MCF 10A (cell line): ENCODE measurements at regions not wholly inside any gene's neighbourhood (a gene's known extent, or its start where the extent isn't known, plus 50 kb on each side); places are given as distances from the start of the nearest gene placed in this dataset.

Experiments used
- BruUV-seq: library from RNA; stranded (reverse); fragments of 400-500 nt; replicated peaks from 2 replicates; lab custom pipeline; 2021; lab: Mats Ljungman, UMichigan
- CTCF ChIA-PET: fragments of 300-600 bp; sonication (Branson Sonifier 250); formaldehyde crosslinking; extraction: SDS; loops from one replicate; lab custom pipeline; 2021; ENCODE audit warnings: antibody characterized with exemption, inconsistent platforms; lab: Yijun Ruan, JAX
- POLR2A ChIA-PET: fragments of 300-600, 350-650 bp; sonication (Branson Sonifier 250); formaldehyde crosslinking; extraction: SDS; loops from one replicate; lab custom pipeline; 2020; ENCODE audit warnings: antibody characterized with exemption, inconsistent platforms; lab: Yijun Ruan, JAX
- DNase-seq: peaks from one replicate; pipeline ENCODE4 v3.0.0-alpha.2; 2018; ENCODE audit not compliant: unreplicated experiment
- H3K27ac Mint-ChIP-seq: one replicate; pipeline ENCODE4 v1.8.0; 2022; ENCODE audit warnings: mild to moderate bottlenecking, low read depth, mixed read lengths; ENCODE audit not compliant: unreplicated experiment
- H3K27me3 Mint-ChIP-seq: one replicate; pipeline ENCODE4 v1.8.0; 2022; ENCODE audit warnings: mixed read lengths; ENCODE audit not compliant: insufficient read depth, unreplicated experiment
- H3K36me3 Mint-ChIP-seq: one replicate; pipeline ENCODE4 v1.8.0; 2022; ENCODE audit warnings: mild to moderate bottlenecking, moderate library complexity, mixed read lengths; ENCODE audit not compliant: insufficient read depth, unreplicated experiment
- H3K4me1 Mint-ChIP-seq: one replicate; pipeline ENCODE4 v1.8.0; 2022; ENCODE audit warnings: mixed read lengths; ENCODE audit not compliant: insufficient read depth, unreplicated experiment
- H3K4me3 Mint-ChIP-seq: one replicate; pipeline ENCODE4 v1.8.0; 2022; ENCODE audit warnings: mild to moderate bottlenecking, moderate library complexity, mixed read lengths; ENCODE audit not compliant: unreplicated experiment
- H3K9me3 Mint-ChIP-seq: one replicate; pipeline ENCODE4 v1.8.0; 2022; ENCODE audit warnings: mixed read lengths; ENCODE audit not compliant: unreplicated experiment
- intact Hi-C: fragments of 100-400 bp; cut with micrococcal nuclease; formaldehyde crosslinking; loops from 2 replicates; pipeline ENCODE4 v1.14.1; 2022
- TF ChIP-seq, protein P1 (sequence below): fragments of 200-600 bp; IDR thresholded peaks from one replicate; pipeline ENCODE4 v1.8.0; 2022; ENCODE audit warnings: antibody characterized with exemption, mild to moderate bottlenecking; ENCODE audit not compliant: unreplicated experiment

DNA sequence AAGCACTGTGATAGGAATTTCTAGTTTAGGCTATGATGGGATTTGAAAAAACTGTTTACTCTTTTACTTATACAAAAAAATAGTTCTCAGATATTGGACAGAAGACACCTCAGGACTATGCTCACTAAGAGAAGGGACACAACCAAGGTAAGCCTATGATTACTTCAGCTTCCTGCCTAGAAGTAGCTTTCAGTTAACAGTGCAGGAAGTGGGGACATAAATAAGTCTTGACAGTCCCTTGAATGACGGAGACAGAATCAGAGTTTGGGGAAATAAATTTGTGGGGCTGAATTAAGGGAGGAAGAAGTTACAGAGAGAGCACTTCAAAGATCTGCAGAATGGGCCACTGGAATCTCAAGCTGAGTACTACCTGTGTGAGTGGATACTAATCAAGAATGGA lies 53.8 kb upstream of the OLFM3 start:
- H3K4me1 Mint-ChIP-seq = no peaks in the 10 kb centered on the region
- POLR2A ChIA-PET = no interaction called here
- intact Hi-C loops = no loop called here
- H3K9me3 Mint-ChIP-seq = no peaks in the 10 kb centered on the region
- no peak overlapping the region for H3K4me3 Mint-ChIP-seq
- BruUV-seq = no TSS peak
- TF ChIP-seq, protein P1, sequence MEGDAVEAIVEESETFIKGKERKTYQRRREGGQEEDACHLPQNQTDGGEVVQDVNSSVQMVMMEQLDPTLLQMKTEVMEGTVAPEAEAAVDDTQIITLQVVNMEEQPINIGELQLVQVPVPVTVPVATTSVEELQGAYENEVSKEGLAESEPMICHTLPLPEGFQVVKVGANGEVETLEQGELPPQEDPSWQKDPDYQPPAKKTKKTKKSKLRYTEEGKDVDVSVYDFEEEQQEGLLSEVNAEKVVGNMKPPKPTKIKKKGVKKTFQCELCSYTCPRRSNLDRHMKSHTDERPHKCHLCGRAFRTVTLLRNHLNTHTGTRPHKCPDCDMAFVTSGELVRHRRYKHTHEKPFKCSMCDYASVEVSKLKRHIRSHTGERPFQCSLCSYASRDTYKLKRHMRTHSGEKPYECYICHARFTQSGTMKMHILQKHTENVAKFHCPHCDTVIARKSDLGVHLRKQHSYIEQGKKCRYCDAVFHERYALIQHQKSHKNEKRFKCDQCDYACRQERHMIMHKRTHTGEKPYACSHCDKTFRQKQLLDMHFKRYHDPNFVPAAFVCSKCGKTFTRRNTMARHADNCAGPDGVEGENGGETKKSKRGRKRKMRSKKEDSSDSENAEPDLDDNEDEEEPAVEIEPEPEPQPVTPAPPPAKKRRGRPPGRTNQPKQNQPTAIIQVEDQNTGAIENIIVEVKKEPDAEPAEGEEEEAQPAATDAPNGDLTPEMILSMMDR = no peak
- DNase-seq = no peak
- H3K27ac Mint-ChIP-seq = no peak overlapping the region
- CTCF ChIA-PET = no interaction called here
- H3K27me3 Mint-ChIP-seq = peaks cover 13% of the 10 kb centered on the region
- peaks cover 7% of the 10 kb centered on the region for H3K36me3 Mint-ChIP-seq

DNA sequence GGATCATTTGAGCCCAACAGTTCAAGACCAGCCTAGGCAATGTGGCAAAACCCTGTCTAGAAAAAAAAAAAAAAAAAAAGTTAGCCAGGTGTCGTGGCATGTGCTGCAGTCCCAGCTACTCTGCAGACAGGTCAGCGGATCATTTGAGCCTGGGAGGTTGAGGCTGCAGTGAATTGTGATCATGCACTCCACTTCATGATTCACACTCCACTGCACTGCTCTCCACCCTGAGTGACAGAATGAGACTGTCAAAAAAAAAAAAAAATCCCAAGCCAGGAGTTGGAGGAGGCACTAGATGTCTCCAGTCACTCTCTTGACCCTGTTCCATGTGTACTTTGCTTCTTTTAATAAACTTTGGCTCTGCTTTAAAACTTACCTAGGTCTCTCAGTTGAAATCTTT lies 51.0 kb upstream of the OLFM3 start:
- H3K36me3 Mint-ChIP-seq = peaks cover 7% of the 10 kb centered on the region
- ChIA-PET POLR2A (no interaction called here), CTCF (no interaction called here)
- no peak overlapping the region for H3K27ac Mint-ChIP-seq
- H3K4me3 Mint-ChIP-seq = no peak overlapping the region
- BruUV-seq = no TSS peak
- TF ChIP-seq, protein P1 = no peak
- no peaks in the 10 kb centered on the region for H3K4me1 Mint-ChIP-seq
- H3K9me3 Mint-ChIP-seq = no peaks in the 10 kb centered on the region
- H3K27me3 Mint-ChIP-seq = peaks cover 24% of the 10 kb centered on the region
- DNase-seq = no peak
- intact Hi-C loops = no loop called here
